ENCODE measurements at regions not wholly inside any gene's neighbourhood (a gene's known extent, or its start where the extent isn't known, plus 50 kb on each side); places are given as distances from the start of the nearest gene placed in this dataset.

GRCh38 chr6:115821798-115822197 is 238.9 kb downstream of the FRK start:
- TF ChIP-seq CTCF (IDR thresholded peaks at IDR 0.05; ENCODE audit: extremely low read depth in 1 of 2, insufficient read depth in 1 of 2, low read depth in 1 of 2, low read length in 2 of 2) (no peak), MAX (IDR thresholded peaks at IDR 0.05; ENCODE audit: insufficient read depth, insufficient read length) (no peak)
